Fibroblast of peridontal ligament (primary cell): ENCODE measurements at regions not wholly inside any gene's neighbourhood (a gene's known extent, or its start where the extent isn't known, plus 50 kb on each side); places are given as distances from the start of the nearest gene placed in this dataset.
"Not testable (repeated sequence)": the region's sequence is repeated elsewhere in the genome, so short reads cannot be mapped to it uniquely, and the experiment has no call there.

Source experiments
- DNase-seq: peaks from one replicate; pipeline ENCODE4 v3.0.0-alpha.2; 2010; ENCODE audit errors: extremely low read depth

DNA sequence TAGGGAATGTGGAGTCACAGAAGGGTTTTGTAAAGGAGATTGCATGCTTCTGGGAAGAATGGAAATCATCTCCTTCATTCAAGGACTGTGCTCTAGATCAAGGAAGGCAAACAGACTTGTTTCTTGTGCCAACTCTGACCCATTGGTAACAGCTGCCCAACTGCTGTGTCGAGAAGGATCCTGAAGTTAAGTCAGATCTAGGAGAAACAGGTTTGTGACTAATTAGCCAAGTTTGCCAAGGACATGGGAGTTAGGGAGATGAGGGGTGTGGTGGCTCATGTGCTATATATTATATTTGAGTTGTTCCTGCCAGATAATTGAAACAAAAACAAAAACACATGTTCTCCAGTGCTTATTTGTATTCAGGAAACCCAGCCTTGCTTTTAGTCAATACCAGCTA, 251.2 kb upstream of the USP24 start:
- peak; percentile 86 for DNase-seq

DNA sequence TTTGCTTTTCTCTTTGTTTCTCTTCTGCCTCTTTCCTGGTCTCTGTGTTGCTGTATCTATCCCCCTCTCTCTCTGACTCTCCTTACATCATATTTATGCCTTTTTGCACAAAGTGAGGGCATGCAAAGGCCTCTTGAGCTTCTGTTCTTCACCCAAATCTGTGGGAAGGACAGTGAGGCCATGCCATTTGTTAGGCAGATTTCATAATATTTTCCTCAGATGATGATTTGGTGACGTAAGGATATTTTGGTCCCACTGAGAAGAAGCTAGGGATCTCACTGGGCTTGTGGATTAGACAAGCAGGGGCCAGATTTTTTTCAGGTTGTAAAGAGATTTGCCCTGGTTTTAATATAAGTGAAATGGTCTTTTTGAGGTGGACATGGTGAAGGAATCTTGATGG, 249.4 kb upstream of the USP24 start:
- DNase-seq = no peak

GRCh38 chr1:55463814-55464475, 248.8 kb upstream of the USP24 start:
- peak; percentile 59 for DNase-seq

GRCh38 chr1:55457874-55458273, 242.7 kb upstream of the USP24 start:
- no peak for DNase-seq

DNA sequence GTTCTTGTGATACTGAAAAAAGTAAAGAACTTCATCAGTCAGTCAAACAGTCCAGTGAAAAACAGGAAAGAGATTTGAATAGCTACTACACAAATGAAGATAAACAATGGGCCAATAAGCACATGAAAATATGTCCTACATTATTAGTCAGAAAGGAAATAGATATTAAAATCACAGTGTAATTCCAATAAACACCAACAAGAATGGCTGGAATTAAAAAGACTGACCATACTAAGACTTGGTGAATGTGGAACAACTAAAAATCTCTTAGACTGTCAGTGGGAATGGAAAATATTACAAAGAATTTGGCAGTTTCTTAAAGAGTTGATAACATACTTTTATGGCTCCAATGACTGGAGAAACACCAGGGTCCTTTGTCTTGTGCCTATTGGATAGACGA, 241.8 kb upstream of the USP24 start:
- no peak for DNase-seq

- no peak for DNase-seq
Observed at GRCh38 chr1:55448261-55448660, 233.1 kb upstream of the USP24 start.

- DNase-seq = no peak
Observed at GRCh38 chr1:55447488-55447887, 232.3 kb upstream of the USP24 start.

DNA sequence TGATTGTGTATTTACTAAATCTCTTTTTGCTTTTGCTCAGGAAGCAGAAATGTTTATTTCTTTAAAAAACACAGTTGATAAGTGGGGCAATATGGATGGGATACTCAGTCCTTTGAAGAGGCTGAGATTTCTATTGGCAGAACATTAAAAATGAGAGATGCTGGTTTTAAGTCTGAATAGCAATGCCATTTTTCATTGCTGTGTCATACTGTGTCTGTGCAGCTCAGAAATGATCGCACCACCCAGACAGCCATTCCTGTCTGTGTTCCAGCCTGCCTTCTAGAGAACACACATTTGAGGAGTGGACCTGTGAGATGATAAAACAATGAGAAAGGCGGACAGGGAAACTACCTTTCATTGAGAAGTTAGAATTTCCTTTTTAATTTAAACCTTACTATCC, 231.2 kb upstream of the USP24 start:
- peak; percentile 77 for DNase-seq

- DNase-seq = no peak
Observed at GRCh38 chr1:55445416-55445815, 230.3 kb upstream of the USP24 start.

GRCh38 chr1:55444667-55445066, 229.5 kb upstream of the USP24 start:
- no peak for DNase-seq

DNA sequence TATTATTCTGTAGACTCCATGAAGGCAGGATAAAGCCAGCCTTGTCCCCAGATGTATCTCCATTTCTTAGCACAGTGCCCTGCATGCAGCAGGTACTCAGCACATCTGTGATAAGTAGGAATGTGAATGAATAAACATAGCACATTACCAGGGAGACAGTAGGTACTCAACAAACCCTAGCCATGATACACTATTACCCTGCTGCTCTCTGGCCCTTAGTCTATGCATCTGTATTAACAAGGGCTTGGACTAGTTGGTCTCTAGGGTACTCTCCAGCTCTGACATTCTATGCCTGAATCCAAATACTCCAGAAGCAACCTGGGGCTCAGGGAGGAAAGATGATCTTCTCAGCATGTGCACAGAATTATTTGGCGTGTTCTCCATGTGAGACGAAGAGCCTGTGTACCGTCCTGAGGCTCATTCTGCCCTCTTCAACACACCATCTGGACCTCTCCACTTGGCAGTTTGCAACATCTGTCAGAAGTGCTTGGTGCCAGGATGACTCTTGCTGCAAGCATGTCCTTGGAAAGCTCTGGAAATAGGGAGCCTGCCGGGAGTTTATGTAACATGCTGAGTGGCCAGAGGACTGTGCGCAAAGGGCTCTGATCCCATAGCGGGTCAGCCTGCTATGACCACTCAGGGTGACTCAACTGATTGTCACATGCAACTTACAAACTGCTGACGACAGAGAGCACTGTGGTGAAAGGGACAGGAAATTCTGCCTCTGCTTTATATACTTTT, 228.2 kb upstream of the USP24 start:
- peak; percentile 100 for DNase-seq

DNA sequence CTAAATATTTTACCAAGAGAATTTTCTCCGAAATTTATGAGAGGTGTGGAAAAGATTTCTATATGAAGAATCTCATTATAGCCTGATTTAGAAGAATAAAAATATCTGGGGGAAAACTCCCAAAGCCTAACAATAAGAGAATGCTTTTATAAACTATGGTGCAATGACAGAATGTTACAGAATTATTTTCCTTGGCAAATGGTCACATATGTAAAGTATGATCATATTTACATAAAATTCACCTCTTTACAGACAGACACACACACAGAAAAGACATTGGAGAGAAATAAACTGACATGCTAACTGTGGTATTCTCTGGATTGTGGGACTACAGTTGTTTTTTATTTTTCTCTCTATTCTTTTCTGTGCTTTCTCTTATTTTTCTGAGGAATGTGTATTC, 226.3 kb upstream of the USP24 start:
- peak; percentile 75 for DNase-seq

DNA sequence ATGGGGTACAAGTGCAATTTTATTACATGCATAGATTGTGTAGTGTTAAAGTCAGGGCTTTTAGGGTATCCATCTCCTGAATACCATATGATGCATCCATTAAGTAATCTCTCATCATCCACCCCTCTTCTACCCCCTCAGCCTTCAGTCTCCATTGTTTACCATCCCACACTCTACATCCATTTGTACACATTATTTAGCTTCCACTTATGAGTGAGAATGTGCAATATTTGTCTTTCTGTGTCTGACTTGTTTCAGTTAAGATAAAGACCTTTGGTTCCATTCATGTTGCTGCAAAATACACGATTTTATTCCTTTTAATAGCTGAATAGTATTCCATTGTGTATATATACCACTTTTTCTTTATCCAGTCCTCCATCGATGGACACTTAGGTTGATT, 222.5 kb upstream of the USP24 start:
- DNase-seq = no peak

- peak; percentile 73 for DNase-seq
Observed at GRCh38 chr1:55430720-55431119, 215.6 kb upstream of the USP24 start.

DNA sequence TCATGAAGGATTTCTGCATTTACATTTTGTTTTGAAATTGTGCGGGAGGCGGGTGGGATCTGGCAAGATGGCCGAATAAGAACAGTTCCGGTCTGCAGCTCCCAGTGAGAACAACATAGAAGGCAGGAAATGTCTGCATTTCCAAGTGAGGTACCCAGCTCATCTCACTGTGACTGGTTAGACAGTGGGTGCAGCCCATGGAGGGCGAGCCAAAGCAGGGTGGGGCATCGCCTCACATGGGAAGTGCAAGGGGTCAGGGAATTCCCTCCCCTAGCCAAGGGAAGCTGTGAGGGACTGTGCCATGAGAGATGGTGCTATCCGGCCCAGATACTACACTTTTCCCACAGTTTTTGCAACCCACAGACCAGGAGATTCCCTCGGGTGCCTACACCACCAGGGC, 215.0 kb upstream of the USP24 start:
- not testable (repeated sequence) for DNase-seq

- peak; percentile 99 for DNase-seq
Observed at GRCh38 chr1:55428944-55429931, 214.1 kb upstream of the USP24 start.

GRCh38 chr1:55428231-55428630, 213.1 kb upstream of the USP24 start:
- no peak for DNase-seq

GRCh38 chr1:55427606-55428005, 212.4 kb upstream of the USP24 start:
- no peak for DNase-seq

DNA sequence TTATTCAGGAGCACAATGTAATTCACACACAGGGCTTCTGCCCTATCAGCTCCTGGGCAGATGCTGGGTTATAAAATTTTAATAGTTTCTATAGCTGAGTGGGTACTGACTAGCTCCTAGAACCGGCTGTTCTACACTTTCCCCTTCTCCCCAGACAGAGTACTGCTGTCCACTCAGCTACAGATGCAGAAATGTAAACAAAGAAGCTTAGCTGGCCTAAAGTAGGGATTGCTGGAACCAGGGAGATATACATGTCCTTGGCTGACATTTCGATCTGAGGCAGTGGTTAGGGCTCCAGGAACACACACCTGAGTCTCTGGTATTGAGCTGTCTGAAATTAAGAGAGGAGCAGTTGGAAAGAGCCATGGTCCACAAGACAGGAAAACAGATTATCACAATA, 211.5 kb upstream of the USP24 start:
- no peak for DNase-seq

- DNase-seq = no peak
Observed at GRCh38 chr1:55426156-55426555, 211.0 kb upstream of the USP24 start.

GRCh38 chr1:55425310-55425930, 210.3 kb upstream of the USP24 start:
- no peak for DNase-seq

DNA sequence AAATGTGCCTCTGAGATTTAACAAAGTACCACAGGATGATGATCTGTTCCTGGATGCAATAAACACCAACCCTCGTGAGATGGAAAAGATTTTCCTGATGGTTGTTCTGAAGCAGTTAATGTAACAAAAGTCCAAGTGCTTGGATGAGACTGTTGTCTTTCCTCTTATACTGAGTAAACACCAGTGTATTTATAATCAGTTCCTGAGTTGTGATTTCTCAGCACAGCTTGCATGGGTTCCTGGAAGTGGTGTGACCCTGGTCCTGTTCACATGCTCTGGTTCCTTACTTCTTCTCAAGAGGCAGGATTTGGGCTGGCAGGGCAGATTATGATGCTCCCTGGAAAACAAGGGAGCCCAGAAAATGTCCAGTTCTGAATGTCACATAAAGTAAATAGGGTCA, 208.2 kb upstream of the USP24 start:
- DNase-seq = no peak
